ENCODE measurements at regions not wholly inside any gene's neighbourhood (a gene's known extent, or its start where the extent isn't known, plus 50 kb on each side); places are given as distances from the start of the nearest gene placed in this dataset.

GRCh38 chr13:89574077-89574476, 1773.4 kb upstream of the MIR17HG start:
- TF ChIP-seq, protein P1, sequence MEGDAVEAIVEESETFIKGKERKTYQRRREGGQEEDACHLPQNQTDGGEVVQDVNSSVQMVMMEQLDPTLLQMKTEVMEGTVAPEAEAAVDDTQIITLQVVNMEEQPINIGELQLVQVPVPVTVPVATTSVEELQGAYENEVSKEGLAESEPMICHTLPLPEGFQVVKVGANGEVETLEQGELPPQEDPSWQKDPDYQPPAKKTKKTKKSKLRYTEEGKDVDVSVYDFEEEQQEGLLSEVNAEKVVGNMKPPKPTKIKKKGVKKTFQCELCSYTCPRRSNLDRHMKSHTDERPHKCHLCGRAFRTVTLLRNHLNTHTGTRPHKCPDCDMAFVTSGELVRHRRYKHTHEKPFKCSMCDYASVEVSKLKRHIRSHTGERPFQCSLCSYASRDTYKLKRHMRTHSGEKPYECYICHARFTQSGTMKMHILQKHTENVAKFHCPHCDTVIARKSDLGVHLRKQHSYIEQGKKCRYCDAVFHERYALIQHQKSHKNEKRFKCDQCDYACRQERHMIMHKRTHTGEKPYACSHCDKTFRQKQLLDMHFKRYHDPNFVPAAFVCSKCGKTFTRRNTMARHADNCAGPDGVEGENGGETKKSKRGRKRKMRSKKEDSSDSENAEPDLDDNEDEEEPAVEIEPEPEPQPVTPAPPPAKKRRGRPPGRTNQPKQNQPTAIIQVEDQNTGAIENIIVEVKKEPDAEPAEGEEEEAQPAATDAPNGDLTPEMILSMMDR (IDR thresholded peaks at IDR 0.05): no peak
- no peak for TF ChIP-seq EZH2 (IDR thresholded peaks at IDR 0.05)
- TF ChIP-seq EZH2phosphoT487 (IDR thresholded peaks at IDR 0.05): no peak

Measured in neural progenitor cell (in vitro differentiated cells).